SK-N-SH treated with all-trans-retinoic acid at 6 μM for 48 hours (cell line): ENCODE measurements at regions not wholly inside any gene's neighbourhood (a gene's known extent, or its start where the extent isn't known, plus 50 kb on each side); places are given as distances from the start of the nearest gene placed in this dataset.

Source experiments
- ATAC-seq: fragments of 200-7000 bp; cut with Tn5 transposase; 3 replicates; pipeline ENCODE4 v1.9.1; 2020; ENCODE audit warnings: mild to moderate bottlenecking, moderate library complexity
- ARNTL ChIP-seq: fragments of 450-650 bp; formaldehyde crosslinking; IDR thresholded peaks from 2 replicates; pipeline ENCODE4 v1.5.0; 2020; ENCODE audit warnings: low read depth, mild to moderate bottlenecking, moderate library complexity, borderline replicate concordance
- BACH2 ChIP-seq: fragments of 250-450 bp; sonication (Bioruptor Pico); IDR thresholded peaks from 2 replicates; pipeline ENCODE4 v1.9.0; 2021; ENCODE audit warnings: mild to moderate bottlenecking, borderline replicate concordance
- CREB5 ChIP-seq: fragments of 250-450 bp; sonication (Bioruptor Pico); IDR thresholded peaks from 2 replicates; pipeline ENCODE4 v1.5.1; 2020; ENCODE audit warnings: low read depth, mild to moderate bottlenecking, moderate library complexity
- ESRRG ChIP-seq: fragments of 250-450 bp; sonication (Bioruptor Pico); IDR thresholded peaks from 2 replicates; pipeline ENCODE4 v1.6.1; 2021; ENCODE audit warnings: mild to moderate bottlenecking
- GLIS3 ChIP-seq: fragments of 250-450 bp; sonication (Bioruptor Pico); IDR thresholded peaks from 2 replicates; pipeline ENCODE4 v1.5.0; 2020; ENCODE audit warnings: mild to moderate bottlenecking, moderate library complexity
- ISL1 ChIP-seq: fragments of 250-450 bp; sonication (Bioruptor Pico); IDR thresholded peaks from 2 replicates; pipeline ENCODE4 v2.1.2; 2022; ENCODE audit warnings: mild to moderate bottlenecking, moderate library complexity
- OSR1 ChIP-seq: fragments of 250-450 bp; sonication (Bioruptor Pico); IDR thresholded peaks from 2 replicates; pipeline ENCODE4 v1.8.0; 2022; ENCODE audit warnings: moderate library complexity, mild to moderate bottlenecking, inconsistent platforms
- PATZ1 ChIP-seq: fragments of 250-450 bp; sonication (Bioruptor Pico); IDR thresholded peaks from 2 replicates; pipeline ENCODE4 v1.8.0; 2020; ENCODE audit warnings: mild to moderate bottlenecking, moderate library complexity, borderline replicate concordance
- POU6F1 ChIP-seq: fragments of 250-450 bp; sonication (Bioruptor Pico); IDR thresholded peaks from 2 replicates; pipeline ENCODE4 v1.8.0; 2021; ENCODE audit warnings: low read depth, mild to moderate bottlenecking, moderate library complexity, borderline replicate concordance
- PPARA ChIP-seq: fragments of 250-450 bp; sonication (Bioruptor Pico); IDR thresholded peaks from 2 replicates; pipeline ENCODE4 v1.5.0; 2020; ENCODE audit warnings: mild to moderate bottlenecking, borderline replicate concordance
- RARB ChIP-seq: fragments of 250-450 bp; sonication (Bioruptor Pico); IDR thresholded peaks from 2 replicates; pipeline ENCODE4 v1.8.0; 2021; ENCODE audit warnings: mild to moderate bottlenecking, moderate library complexity
- SNAI2 ChIP-seq: fragments of 250-450 bp; sonication (Bioruptor Pico); IDR thresholded peaks from 2 replicates; pipeline ENCODE4 v1.5.0; 2020; ENCODE audit warnings: mild to moderate bottlenecking, moderate library complexity
- TCF4 ChIP-seq: fragments of 250-450 bp; sonication (Bioruptor Pico); IDR thresholded peaks from 2 replicates; pipeline ENCODE4 v1.8.0; 2021; ENCODE audit warnings: mild to moderate bottlenecking, moderate library complexity, borderline replicate concordance
- TOX ChIP-seq: fragments of 250-450 bp; sonication (Bioruptor Pico); IDR thresholded peaks from 2 replicates; pipeline ENCODE4 v1.8.0; 2021; ENCODE audit warnings: mild to moderate bottlenecking, moderate library complexity, borderline replicate concordance
- TSHZ2 ChIP-seq: fragments of 250-450 bp; sonication (Bioruptor Pico); IDR thresholded peaks from 2 replicates; pipeline ENCODE4 v1.5.0; 2020; ENCODE audit warnings: mild to moderate bottlenecking, moderate library complexity
- ZC3H10 ChIP-seq: fragments of 250-450 bp; sonication (Bioruptor Pico); IDR thresholded peaks from 2 replicates; pipeline ENCODE4 v1.5.1; 2021; ENCODE audit warnings: mild to moderate bottlenecking, moderate library complexity
- ZFP3 ChIP-seq: fragments of 250-450 bp; sonication (Bioruptor Pico); IDR thresholded peaks from 2 replicates; pipeline ENCODE4 v1.5.0; 2020; ENCODE audit warnings: mild to moderate bottlenecking, moderate library complexity
- ZFP30 ChIP-seq: fragments of 450-650 bp; formaldehyde crosslinking; IDR thresholded peaks from 2 replicates; pipeline ENCODE4 v1.5.0; 2022; ENCODE audit warnings: mild to moderate bottlenecking, moderate library complexity
- ZNF565 ChIP-seq: fragments of 450-650 bp; formaldehyde crosslinking; conservative IDR thresholded peaks from 2 replicates; pipeline ENCODE4 v1.5.0; 2020; ENCODE audit warnings: low read depth, mild to moderate bottlenecking, moderate library complexity
- ZNF70 ChIP-seq: fragments of 450-650 bp; formaldehyde crosslinking; IDR thresholded peaks from 2 replicates; pipeline ENCODE4 v1.5.0; 2020; ENCODE audit warnings: mild to moderate bottlenecking, moderate library complexity

- TF ChIP-seq TCF4 (CRISPR knock-in tag), result no peak
- TF ChIP-seq ARNTL (CRISPR knock-in tag), result no peak
These were observed 257.2 kb downstream of the SNCA start (continued) for GRCh38 chr4:89579771-89580170.

GRCh38 chr4:89576246-89576645 lies 260.7 kb downstream of the SNCA start:
- ATAC-seq, result no peak
- TF ChIP-seq RARB (CRISPR knock-in tag) (no peak), OSR1 (CRISPR knock-in tag) (no peak), TSHZ2 (CRISPR knock-in tag) (no peak), CREB5 (CRISPR knock-in tag) (no peak), ZFP30 (CRISPR knock-in tag) (no peak)

- TF ChIP-seq PATZ1 (CRISPR knock-in tag) (no peak), RARB (CRISPR knock-in tag) (no peak), CREB5 (CRISPR knock-in tag) (no peak), ISL1 (no peak), TSHZ2 (CRISPR knock-in tag) (no peak), TOX (CRISPR knock-in tag) (no peak), ESRRG (CRISPR knock-in tag) (no peak), PPARA (CRISPR knock-in tag) (no peak), BACH2 (CRISPR knock-in tag) (no peak), ZC3H10 (CRISPR knock-in tag) (no peak), ZFP30 (CRISPR knock-in tag) (no peak), POU6F1 (CRISPR knock-in tag) (no peak)
- no peak for ATAC-seq
These were observed 261.1 kb downstream of the SNCA start for GRCh38 chr4:89575840-89576239.

- ATAC-seq, result no peak
- no peak for TF ChIP-seq ZC3H10 (CRISPR knock-in tag)
- no peak for TF ChIP-seq TSHZ2 (CRISPR knock-in tag)
- no peak for TF ChIP-seq GLIS3 (CRISPR knock-in tag)
- no peak for TF ChIP-seq ZFP30 (CRISPR knock-in tag)
- no peak for TF ChIP-seq ZNF70 (CRISPR knock-in tag)
- TF ChIP-seq ZFP3, result no peak
- TF ChIP-seq ESRRG (CRISPR knock-in tag), result no peak
- TF ChIP-seq ZNF565 (CRISPR knock-in tag), result no peak
- no peak for TF ChIP-seq PPARA (CRISPR knock-in tag)
- no peak for TF ChIP-seq TOX (CRISPR knock-in tag)
- TF ChIP-seq BACH2 (CRISPR knock-in tag), result no peak
- no peak for TF ChIP-seq OSR1 (CRISPR knock-in tag)
- no peak for TF ChIP-seq SNAI2 (CRISPR knock-in tag)
These were observed 262.8 kb downstream of the SNCA start for GRCh38 chr4:89574176-89574575.
